Stimulated activated effector memory CD8-positive, alpha-beta T cell treated with anti-CD3 and anti-CD28 coated beads, Interleukin-12 subunit alpha, Interleukin-12 subunit beta, amount 100 ng/mL, for 72 hours (primary cell): ENCODE measurements at regions not wholly inside any gene's neighbourhood (a gene's known extent, or its start where the extent isn't known, plus 50 kb on each side); places are given as distances from the start of the nearest gene placed in this dataset.

Source experiments
- ATAC-seq: fragments of 150-1000 bp; cut with Tn5 transposase; 2 replicates; pipeline ENCODE4 v1.10.0; 2021
- DNase-seq, 2 donors: peaks; one replicate each; pipeline ENCODE4 v3.0.0; 2021 to 2022; ENCODE audit warnings: low spot score in 2 of 2
- H3K27ac Mint-ChIP-seq: one replicate; pipeline ENCODE4 v1.8.0; 2022; ENCODE audit warnings: mild to moderate bottlenecking, mixed read lengths
- H3K36me3 Mint-ChIP-seq: one replicate; pipeline ENCODE4 v1.8.0; 2022; ENCODE audit warnings: mild to moderate bottlenecking, mixed read lengths
- H3K4me1 Mint-ChIP-seq: one replicate; pipeline ENCODE4 v1.8.0; 2022; ENCODE audit warnings: mixed read lengths
- H3K4me3 Mint-ChIP-seq: one replicate; pipeline ENCODE4 v1.8.0; 2022; ENCODE audit warnings: mild to moderate bottlenecking, mixed read lengths
- H3K9me3 Mint-ChIP-seq: one replicate; pipeline ENCODE4 v1.8.0; 2022; ENCODE audit warnings: mixed read lengths

DNA sequence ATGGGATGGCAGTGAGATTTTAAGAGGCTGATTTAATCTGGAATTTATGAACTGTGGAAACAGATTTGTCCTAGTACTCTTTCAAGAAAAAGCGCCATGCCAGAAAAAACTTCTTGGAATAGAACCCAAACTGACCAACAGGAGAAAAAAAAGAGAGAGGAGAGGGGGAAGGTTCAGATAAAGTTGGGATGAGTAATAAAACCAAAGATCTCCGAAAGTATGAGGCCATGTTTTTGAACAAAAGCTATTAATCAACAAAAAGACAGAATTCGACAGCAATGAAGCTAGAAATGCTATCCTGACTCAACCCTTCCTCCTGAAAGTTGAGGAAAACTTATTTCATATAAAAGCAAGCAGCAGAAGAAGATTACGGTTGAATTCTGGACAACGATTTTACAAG is 135.5 kb downstream of the CEMIP2 start:
- no peaks in the 10 kb centered on the region for H3K36me3 Mint-ChIP-seq

DNA sequence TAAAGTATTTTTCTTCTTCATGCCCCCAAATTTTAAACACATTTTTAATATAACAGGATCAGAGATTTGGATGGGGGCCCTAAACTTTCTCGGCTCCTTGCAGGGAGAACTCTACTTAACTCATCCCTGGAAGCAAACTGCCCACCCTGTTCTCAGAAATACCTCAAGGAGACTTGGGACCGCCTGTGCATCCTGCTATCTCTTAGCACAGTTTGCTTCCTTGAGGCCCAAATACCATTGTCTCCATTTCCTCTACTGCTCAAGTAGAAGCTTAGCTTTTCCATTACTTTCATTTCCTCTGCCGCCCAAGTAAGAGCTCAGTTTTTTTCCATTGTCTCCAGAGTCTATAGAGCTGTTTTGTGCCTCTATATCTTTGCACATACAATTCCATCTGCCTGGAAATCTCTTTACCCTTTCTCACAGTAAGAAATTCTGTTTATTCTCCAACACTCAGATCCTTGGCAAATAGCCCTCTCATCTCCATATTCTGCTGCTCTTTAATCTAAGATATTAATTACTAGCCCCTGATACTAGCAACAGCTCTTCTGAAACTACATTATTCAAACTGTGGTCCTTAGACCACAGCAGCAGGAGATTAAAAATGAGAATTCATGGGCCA is 137.8 kb downstream of the CEMIP2 start:
- ATAC-seq, result no peak
- no peak overlapping the region for H3K27ac Mint-ChIP-seq
- no peaks in the 10 kb centered on the region for H3K4me1 Mint-ChIP-seq
- no peaks in the 10 kb centered on the region for H3K36me3 Mint-ChIP-seq
- H3K4me3 Mint-ChIP-seq, result no peak overlapping the region
- no peak for DNase-seq
- no peaks in the 10 kb centered on the region for H3K9me3 Mint-ChIP-seq

More for the DNA sequence above, 135.5 kb downstream of the CEMIP2 start:
- Mint-ChIP-seq H3K9me3 (no peaks in the 10 kb centered on the region), H3K4me1 (no peaks in the 10 kb centered on the region), H3K4me3 (no peak overlapping the region), H3K27ac (no peak overlapping the region)
- no peak for DNase-seq
- ATAC-seq, result no peak

DNA sequence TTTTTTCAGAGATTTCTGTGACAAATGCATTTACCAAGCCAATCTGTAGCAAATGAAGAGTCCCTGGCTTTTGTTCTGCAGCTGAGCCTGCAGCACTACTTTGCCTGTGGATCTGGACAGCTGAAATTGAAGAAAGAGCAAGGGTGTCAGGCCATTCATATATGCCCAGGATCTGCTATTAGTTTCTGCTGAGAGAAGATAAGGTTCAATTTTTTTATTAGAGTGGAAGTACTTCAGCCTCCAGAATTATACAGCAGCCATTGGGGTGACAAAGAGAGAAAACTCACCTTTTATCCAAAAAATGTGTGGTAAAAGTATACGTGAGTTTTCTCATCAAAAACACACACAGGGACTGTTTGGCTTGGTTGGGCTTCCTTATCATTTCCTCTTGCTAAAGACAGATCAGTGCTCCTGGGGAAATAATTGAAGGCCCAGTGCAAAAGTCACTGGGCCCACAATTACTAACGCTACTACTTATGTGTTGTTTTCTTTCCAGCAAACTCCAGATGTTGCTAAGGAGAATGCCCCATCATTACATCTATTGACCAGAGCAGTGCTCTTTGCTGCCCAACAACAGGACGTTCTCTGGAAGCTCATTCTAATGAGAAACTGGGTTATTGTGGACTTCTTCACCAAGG is 138.6 kb downstream of the CEMIP2 start:
- DNase-seq (no peak), ATAC-seq (no peak)
- peaks cover under 1% of the 10 kb centered on the region for H3K4me1 Mint-ChIP-seq
- peak overlapping the region; percentile 4 for H3K27ac Mint-ChIP-seq
- no peak overlapping the region for H3K4me3 Mint-ChIP-seq
- H3K36me3 Mint-ChIP-seq, result no peaks in the 10 kb centered on the region
- no peaks in the 10 kb centered on the region for H3K9me3 Mint-ChIP-seq

DNA sequence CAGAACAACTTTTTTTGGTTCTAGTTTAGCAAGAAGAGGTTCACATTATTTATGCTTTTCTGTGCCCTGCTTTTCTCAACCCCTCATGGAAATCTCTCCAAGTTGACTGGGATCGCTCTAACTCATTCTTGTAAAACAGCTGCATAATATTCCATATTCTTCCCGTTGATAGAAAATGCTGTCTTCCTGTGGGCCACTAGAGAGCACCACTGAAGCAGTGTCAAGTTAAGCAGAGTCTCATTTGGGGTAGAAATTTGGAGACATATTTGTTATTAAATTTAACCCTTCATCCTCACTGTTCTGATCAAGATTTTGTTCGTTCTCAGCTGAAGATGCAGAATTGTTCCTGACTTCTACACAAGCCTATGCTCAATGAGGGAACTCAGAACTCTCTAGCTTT is 140.1 kb downstream of the CEMIP2 start:
- Mint-ChIP-seq H3K36me3 (no peaks in the 10 kb centered on the region), H3K4me3 (no peak overlapping the region), H3K4me1 (peaks cover 6% of the 10 kb centered on the region), H3K9me3 (no peaks in the 10 kb centered on the region), H3K27ac (no peak overlapping the region)
- ATAC-seq (no peak), DNase-seq (no peak)

DNA sequence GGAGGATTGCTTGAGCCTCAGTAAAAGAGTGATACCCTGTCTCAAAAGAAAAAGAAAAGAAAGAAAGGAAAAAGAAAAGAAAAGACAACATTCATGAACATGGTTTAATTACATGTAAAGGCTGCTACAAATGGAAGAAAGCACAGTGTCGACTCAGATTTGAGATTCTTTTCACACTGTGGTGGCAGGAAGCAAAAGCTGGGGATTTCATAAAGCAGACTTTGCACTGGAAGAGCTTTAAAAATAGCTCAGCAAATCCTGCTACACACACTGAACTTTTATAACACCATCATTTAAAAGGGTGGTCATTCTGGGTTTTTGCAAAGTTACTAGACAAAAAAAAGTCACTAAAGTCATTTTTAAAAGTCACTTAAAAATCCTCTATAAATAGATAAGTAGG is 140.8 kb downstream of the CEMIP2 start:
- ATAC-seq (no peak), DNase-seq (no peak)
- H3K4me1 Mint-ChIP-seq, result peaks cover 6% of the 10 kb centered on the region
- H3K36me3 Mint-ChIP-seq, result no peaks in the 10 kb centered on the region
- H3K9me3 Mint-ChIP-seq, result no peaks in the 10 kb centered on the region
- no peak overlapping the region for H3K4me3 Mint-ChIP-seq
- H3K27ac Mint-ChIP-seq, result no peak overlapping the region

DNA sequence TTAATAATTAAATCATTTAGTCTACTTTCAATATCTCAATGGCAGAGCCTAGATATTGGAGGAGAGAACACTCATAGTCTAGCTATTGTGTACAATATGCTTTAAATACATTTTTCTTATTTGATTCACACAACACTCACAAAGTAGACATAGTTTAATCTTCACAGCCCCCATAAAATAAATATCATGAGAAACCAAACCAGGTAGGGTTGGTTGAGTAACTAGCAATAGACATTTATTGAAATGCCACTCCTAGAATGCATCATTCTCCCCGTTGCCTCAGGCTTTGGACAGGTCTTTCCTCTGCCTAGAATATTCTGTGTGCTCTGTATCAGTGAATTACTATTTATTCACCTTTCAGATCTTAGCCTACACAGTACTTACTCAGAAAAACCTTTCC is 141.9 kb downstream of the CEMIP2 start:
- Mint-ChIP-seq H3K4me3 (no peak overlapping the region), H3K27ac (no peak overlapping the region), H3K9me3 (no peaks in the 10 kb centered on the region), H3K4me1 (peaks cover 6% of the 10 kb centered on the region), H3K36me3 (no peaks in the 10 kb centered on the region)
- DNase-seq (no peak), ATAC-seq (no peak)

DNA sequence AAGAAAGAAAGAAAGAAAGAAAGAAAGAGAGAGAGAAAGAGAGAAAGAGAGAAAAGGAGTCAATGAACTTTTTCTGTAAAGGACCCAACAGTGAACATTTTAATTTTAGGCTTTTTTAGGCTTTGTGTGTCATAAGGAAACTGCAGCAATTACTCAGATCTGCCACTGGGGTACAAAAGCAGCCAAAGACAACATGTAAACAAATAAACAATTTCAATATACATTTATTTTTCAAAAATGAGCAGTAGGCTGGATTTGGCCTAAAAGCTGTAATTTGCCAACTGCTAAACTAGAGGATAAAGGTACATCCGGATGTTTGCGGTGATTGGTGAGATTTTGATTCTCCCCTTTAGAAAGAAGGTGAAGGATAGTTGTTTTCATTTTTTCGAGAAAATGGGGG is 143.6 kb downstream of the CEMIP2 start:
- Mint-ChIP-seq H3K9me3 (no peaks in the 10 kb centered on the region), H3K4me3 (no peak overlapping the region), H3K27ac (no peak overlapping the region), H3K4me1 (peaks cover 6% of the 10 kb centered on the region), H3K36me3 (no peaks in the 10 kb centered on the region)
- DNase-seq (no peak), ATAC-seq (no peak)

DNA sequence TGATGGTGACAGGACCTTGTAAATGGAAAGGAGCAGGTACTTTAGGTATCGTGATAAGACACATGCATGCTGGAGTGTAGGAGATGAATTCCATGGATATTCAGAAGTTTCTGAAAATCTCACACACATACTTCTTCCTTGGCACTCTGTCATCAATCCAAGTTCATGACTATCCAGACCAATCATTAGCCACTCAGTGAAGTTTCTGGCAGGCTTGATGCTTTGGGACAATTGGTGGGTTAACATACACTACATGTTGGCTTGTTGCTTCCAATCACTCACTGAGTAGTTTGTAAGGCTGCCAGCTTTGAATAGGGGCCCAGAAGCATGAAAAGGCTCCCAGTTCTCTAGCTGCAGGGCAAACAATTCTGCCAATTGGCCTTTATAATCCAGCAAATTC is 147.6 kb downstream of the CEMIP2 start:
- Mint-ChIP-seq H3K27ac (no peak overlapping the region), H3K9me3 (peaks cover 3% of the 10 kb centered on the region), H3K4me1 (peaks cover 6% of the 10 kb centered on the region), H3K4me3 (no peak overlapping the region), H3K36me3 (no peaks in the 10 kb centered on the region)
- ATAC-seq (no peak), DNase-seq (no peak)

DNA sequence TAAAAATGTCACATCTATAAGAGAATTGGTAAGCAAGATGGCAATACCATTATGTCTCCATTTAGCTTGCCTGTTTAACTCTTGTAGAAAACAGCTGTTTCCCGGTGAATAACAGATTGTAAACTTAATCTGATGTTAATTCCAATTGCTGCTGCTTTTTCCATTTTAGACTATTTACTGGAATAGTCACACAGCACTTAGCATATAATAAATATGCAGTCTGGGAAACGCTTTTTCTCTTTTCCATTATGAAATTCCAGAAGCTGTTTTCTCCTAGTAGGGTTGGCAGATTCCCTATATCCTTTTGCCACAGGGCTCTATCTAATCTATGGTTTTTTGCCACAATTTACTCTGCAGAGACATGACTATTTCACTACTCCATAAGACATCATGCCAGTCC is 148.0 kb downstream of the CEMIP2 start:
- H3K4me3 Mint-ChIP-seq, result no peak overlapping the region
- no peaks in the 10 kb centered on the region for H3K36me3 Mint-ChIP-seq
- no peak overlapping the region for H3K27ac Mint-ChIP-seq
- DNase-seq (no peak), ATAC-seq (no peak)
- H3K4me1 Mint-ChIP-seq, result peaks cover 6% of the 10 kb centered on the region
- peaks cover 3% of the 10 kb centered on the region for H3K9me3 Mint-ChIP-seq

DNA sequence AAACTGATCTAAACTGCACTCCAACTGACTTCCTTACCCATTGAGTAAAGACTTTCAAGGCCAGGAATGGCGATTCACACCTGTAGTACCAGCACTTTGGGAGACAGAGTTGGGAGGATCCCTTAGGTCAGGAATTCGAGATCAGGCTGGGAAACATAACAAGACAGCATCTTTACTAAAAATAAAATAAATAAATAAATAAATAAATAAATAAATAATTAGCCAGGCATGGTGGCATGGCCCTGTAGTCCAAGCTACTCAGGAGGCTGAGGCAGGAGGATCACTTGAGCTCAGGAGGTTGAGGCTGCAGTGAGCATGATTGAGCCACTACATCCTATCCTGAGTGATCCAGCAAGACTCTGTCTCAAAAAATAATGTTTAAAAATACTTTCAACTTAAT is 148.4 kb downstream of the CEMIP2 start:
- peaks cover 6% of the 10 kb centered on the region for H3K4me1 Mint-ChIP-seq
- DNase-seq (no peak), ATAC-seq (no peak)
- H3K36me3 Mint-ChIP-seq, result no peaks in the 10 kb centered on the region
- no peak overlapping the region for H3K4me3 Mint-ChIP-seq
- peaks cover 3% of the 10 kb centered on the region for H3K9me3 Mint-ChIP-seq
- H3K27ac Mint-ChIP-seq, result no peak overlapping the region

DNA sequence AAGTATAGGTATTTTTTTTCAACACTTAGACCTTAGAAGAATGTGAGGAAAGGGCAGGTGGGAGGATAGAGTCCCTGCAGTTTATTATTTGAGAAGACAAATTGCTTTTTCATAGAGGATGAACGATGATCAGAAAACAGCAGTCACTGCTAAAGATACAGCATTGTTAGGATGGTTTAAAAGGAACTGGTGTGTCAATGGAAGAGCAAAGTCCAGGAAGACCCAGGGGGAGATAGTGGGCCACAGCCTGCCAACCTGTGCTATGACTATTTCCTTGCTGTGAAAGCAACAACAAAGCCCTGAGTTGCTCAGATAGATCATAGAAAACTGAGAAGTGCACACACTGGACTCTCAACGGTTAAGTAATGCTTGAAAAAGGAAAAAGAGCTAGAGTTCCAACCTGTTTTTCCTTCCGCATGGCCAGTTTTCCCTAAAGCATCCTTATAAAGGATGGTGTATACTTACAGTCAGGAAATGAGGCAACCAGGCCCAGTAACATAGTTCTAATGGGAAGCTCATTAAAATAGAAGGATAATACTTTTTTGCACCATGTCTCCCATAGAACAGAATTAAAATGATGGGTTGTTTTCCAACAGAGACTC is 153.8 kb downstream of the CEMIP2 start:
- DNase-seq, result no peak
- ATAC-seq, result no peak
- no peak overlapping the region for H3K27ac Mint-ChIP-seq
- H3K9me3 Mint-ChIP-seq, result peaks cover 8% of the 10 kb centered on the region
- no peaks in the 10 kb centered on the region for H3K36me3 Mint-ChIP-seq
- H3K4me1 Mint-ChIP-seq, result no peaks in the 10 kb centered on the region
- H3K4me3 Mint-ChIP-seq, result no peak overlapping the region

DNA sequence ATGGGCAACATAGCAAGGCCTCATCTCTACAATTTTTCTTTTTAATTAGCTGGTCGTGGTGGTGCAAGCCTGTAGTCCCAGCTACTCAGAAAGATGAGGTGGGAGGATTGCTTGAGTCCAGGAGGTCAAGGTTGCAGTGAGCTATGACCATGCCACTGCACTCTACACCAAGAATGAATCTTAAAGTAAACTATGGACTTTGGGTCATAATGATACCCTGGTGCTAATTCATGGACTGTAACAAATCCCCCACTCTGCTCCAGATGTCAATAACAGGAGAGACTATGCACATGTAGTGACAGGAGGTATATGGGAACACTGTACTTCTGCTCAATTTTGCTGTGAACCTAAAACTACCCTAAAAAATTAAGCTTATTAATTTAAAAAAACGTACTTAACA is 155.4 kb downstream of the CEMIP2 start:
- ATAC-seq, result no peak
- no peak overlapping the region for H3K4me3 Mint-ChIP-seq
- H3K36me3 Mint-ChIP-seq, result no peaks in the 10 kb centered on the region

DNA sequence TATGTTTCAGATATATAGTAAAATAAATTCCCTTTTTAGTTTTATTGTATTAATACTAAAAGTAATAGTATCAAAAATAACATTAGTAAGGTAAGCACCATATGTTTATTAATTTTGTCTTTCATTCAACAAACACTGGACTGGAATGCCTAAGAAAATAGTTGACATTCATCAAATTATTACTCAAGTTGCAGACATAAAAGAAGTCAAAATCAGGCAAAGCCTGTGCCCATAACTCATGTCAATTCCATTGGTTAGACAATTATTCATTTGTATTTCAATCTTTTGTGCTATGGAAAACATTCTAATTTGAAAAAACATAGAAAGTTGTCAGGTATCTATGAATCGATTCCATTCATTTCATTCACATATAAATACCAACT is 158.9 kb downstream of the CEMIP2 start:
- Mint-ChIP-seq H3K4me1 (no peaks in the 10 kb centered on the region), H3K9me3 (peaks cover 5% of the 10 kb centered on the region), H3K27ac (no peak overlapping the region), H3K36me3 (no peaks in the 10 kb centered on the region), H3K4me3 (no peak overlapping the region)
- ATAC-seq (no peak), DNase-seq (no peak)

More for the DNA sequence above, 155.4 kb downstream of the CEMIP2 start:
- H3K9me3 Mint-ChIP-seq, result peaks cover 7% of the 10 kb centered on the region
- H3K4me1 Mint-ChIP-seq, result no peaks in the 10 kb centered on the region
- no peak for DNase-seq
- H3K27ac Mint-ChIP-seq, result no peak overlapping the region

DNA sequence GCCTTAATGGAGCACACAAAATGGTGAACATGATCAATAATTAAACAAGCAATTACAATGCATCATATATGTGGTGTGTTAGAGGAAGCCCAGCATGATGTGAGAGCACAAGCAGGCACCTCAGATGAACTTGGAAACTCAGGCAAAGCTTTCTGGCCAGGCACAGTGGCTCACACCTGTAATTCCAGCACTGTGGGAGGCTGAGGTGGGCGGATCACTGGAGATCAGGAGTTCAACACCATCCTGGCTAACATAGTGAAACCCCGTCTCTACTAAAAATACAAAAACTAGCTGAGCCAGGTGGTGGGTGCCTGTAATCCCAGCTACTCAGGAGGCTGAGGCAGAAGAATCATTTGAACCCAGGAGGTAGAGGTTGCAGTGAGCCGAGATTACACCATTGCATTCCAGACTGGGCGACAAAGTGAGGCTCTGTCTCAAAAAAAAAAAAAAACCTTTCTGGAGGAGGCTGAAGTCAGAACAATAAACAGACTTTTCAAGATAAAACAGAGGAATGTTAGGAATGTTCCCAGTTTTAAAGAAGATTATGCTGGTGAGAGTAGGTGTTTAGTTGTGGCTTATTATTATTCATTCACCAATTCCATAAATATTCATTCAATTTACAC is 159.4 kb downstream of the CEMIP2 start:
- ATAC-seq (no peak), DNase-seq (no peak)
- no peaks in the 10 kb centered on the region for H3K36me3 Mint-ChIP-seq
- H3K4me3 Mint-ChIP-seq, result no peak overlapping the region
- H3K9me3 Mint-ChIP-seq, result peaks cover 5% of the 10 kb centered on the region
- H3K4me1 Mint-ChIP-seq, result no peaks in the 10 kb centered on the region
- H3K27ac Mint-ChIP-seq, result no peak overlapping the region

DNA sequence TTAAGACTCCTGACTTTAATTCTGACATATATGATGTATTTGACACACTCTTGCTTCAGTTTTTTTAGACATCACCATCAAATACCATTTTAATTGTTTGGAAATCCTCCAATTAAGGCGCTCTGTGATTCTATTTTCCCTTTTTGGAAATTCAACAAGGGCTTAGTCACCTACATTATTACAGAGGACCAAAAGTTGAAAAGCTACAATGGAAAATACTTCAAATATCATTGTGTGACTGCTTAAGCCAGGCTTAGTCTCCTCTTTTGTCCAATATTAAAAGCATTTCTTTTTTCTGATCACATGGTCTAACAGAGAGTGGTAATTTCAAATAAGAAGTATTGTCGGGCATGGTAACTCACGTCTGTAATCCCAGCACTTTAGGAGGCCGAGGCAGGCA is 160.3 kb downstream of the CEMIP2 start:
- Mint-ChIP-seq H3K36me3 (no peaks in the 10 kb centered on the region), H3K4me3 (no peak overlapping the region), H3K4me1 (no peaks in the 10 kb centered on the region), H3K27ac (no peak overlapping the region), H3K9me3 (peaks cover 5% of the 10 kb centered on the region)
- DNase-seq (no peak), ATAC-seq (no peak)

DNA sequence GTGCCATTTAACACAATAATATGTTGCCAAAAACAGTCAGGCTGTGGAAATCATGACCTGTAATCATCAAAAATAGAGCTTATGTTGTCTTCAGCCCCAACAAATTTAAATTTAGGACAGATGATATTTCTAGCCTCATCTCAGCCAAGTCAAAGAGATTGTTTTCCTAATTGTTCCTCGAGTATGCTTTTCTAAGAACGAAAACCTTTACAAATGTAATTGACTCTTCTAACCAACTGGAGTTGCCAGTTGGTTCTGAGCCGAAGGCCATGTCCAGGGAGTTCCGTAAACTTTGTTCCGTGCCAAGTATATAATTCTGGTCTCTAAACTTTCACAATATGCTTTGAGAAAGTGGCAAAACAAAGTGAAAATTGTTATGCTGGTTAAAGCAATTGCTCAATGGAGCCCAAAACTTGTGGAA is 160.8 kb downstream of the CEMIP2 start:
- peaks cover 5% of the 10 kb centered on the region for H3K9me3 Mint-ChIP-seq
- no peaks in the 10 kb centered on the region for H3K36me3 Mint-ChIP-seq
- H3K27ac Mint-ChIP-seq, result no peak overlapping the region
- no peak overlapping the region for H3K4me3 Mint-ChIP-seq
- DNase-seq, result no peak
- no peaks in the 10 kb centered on the region for H3K4me1 Mint-ChIP-seq
- no peak for ATAC-seq
